Keratinocyte (primary cell): ENCODE measurements at regions not wholly inside any gene's neighbourhood (a gene's known extent, or its start where the extent isn't known, plus 50 kb on each side); places are given as distances from the start of the nearest gene placed in this dataset.

ENCODE experiments used
- DNase-seq: peaks from one replicate; pipeline ENCODE4 v3.0.0-alpha.2; 2011; ENCODE audit warnings: low read depth, missing footprints, low spot score
- FAIRE-seq: peaks from 2 replicates; lab custom pipeline; 2011; peaks lifted over from hg19 to GRCh38; lab: Jason Lieb, UNC
- H2AFZ ChIP-seq: 2 replicates; pipeline ENCODE4 v1.6.0; 2012; ENCODE audit warnings: low read length, control low read depth, inconsistent platforms; ENCODE audit not compliant: control insufficient read depth
- H3K27ac ChIP-seq: 2 replicates; pipeline ENCODE4 v1.5.1; 2011; ENCODE audit warnings: low read length; ENCODE audit not compliant: control insufficient read depth, insufficient read depth
- H3K27me3 ChIP-seq: 3 replicates; pipeline ENCODE4 v1.6.0; 2011; ENCODE audit warnings: low read length; ENCODE audit not compliant: control insufficient read depth, insufficient read depth; ENCODE audit errors: extremely low read depth
- H3K36me3 ChIP-seq, 2 experiments: 2 replicates in 1 of 2; 3 replicates in 1 of 2; pipeline ENCODE4 v1.5.1; 2011; ENCODE audit warnings: low read length in 2 of 2, mild to moderate bottlenecking in 1 of 2; ENCODE audit not compliant: control insufficient read depth in 2 of 2, insufficient read depth in 2 of 2; ENCODE audit errors: extremely low read depth in 1 of 2
- H3K4me1 ChIP-seq: 3 replicates; pipeline ENCODE4 v1.5.1; 2011; ENCODE audit warnings: low read length; ENCODE audit not compliant: control insufficient read depth, insufficient read depth; ENCODE audit errors: extremely low read depth
- H3K4me2 ChIP-seq: 3 replicates; pipeline ENCODE4 v1.6.0; 2011; ENCODE audit warnings: low read depth, low read length; ENCODE audit not compliant: control insufficient read depth, insufficient read depth; ENCODE audit errors: extremely low read depth
- H3K4me3 ChIP-seq, 3 experiments: fragments of 200-600 bp in 1 of 3; sonication (generic) in 1 of 3; 2 replicates in 2 of 3; 3 replicates in 1 of 3; pipeline ENCODE4 v1.5.1; 2011 to 2016; ENCODE audit warnings: low read length in 3 of 3, mild to moderate bottlenecking in 3 of 3, control low read depth in 2 of 3, inconsistent platforms in 1 of 3, low read depth in 1 of 3, mixed read lengths in 1 of 3, mixed run types in 1 of 3, moderate library complexity in 1 of 3; ENCODE audit not compliant: control insufficient read depth in 2 of 3, insufficient read depth in 2 of 3; ENCODE audit errors: extremely low read depth in 1 of 3
- H3K79me2 ChIP-seq: 2 replicates; pipeline ENCODE4 v1.6.0; 2012; ENCODE audit warnings: low read length; ENCODE audit not compliant: control insufficient read depth, insufficient read depth
- H3K9ac ChIP-seq: 3 replicates; pipeline ENCODE4 v1.6.0; 2011; ENCODE audit warnings: low read length; ENCODE audit not compliant: control insufficient read depth, insufficient read depth; ENCODE audit errors: extremely low read depth
- H3K9me1 ChIP-seq: 3 replicates; pipeline ENCODE4 v1.6.0; 2011; ENCODE audit warnings: low read length; ENCODE audit not compliant: control insufficient read depth, insufficient read depth; ENCODE audit errors: extremely low read depth
- H3K9me3 ChIP-seq: 2 replicates; pipeline ENCODE4 v1.5.1; 2012; ENCODE audit warnings: low read depth, low read length; ENCODE audit not compliant: control insufficient read depth
- H4K20me1 ChIP-seq: 3 replicates; pipeline ENCODE4 v1.6.0; 2011; ENCODE audit warnings: low read length; ENCODE audit not compliant: control insufficient read depth, insufficient read depth; ENCODE audit errors: extremely low read depth
- EZH2 ChIP-seq: IDR thresholded peaks from one replicate; pipeline ENCODE4 v1.6.1; 2012; ENCODE audit warnings: inconsistent platforms, mild to moderate bottlenecking, low read length, moderate library complexity
- dilution Hi-C: fragments of 300-500 bp; cut with MboI; formaldehyde crosslinking; loops from one replicate; pipeline ENCODE4 v1.7.0; 2020; ENCODE audit warnings: low sequenced_read_pairs; ENCODE audit not compliant: extremely low pct_ligation_motif_present
- TF ChIP-seq, protein P1 (sequence below), 3 experiments: IDR thresholded peaks in 1 of 3; conservative IDR thresholded peaks in 1 of 3; optimal IDR thresholded peaks in 1 of 3; 2 replicates in 2 of 3; 3 replicates in 1 of 3; pipeline versions ENCODE3 to v1.5.1; 2011; ENCODE audit warnings: low read length in 3 of 3, mild to moderate bottlenecking in 3 of 3, moderate library complexity in 2 of 3, control low read depth in 1 of 3, inconsistent platforms in 1 of 3; ENCODE audit not compliant: insufficient read depth in 2 of 3; ENCODE audit errors: extremely low read depth in 1 of 3

DNA sequence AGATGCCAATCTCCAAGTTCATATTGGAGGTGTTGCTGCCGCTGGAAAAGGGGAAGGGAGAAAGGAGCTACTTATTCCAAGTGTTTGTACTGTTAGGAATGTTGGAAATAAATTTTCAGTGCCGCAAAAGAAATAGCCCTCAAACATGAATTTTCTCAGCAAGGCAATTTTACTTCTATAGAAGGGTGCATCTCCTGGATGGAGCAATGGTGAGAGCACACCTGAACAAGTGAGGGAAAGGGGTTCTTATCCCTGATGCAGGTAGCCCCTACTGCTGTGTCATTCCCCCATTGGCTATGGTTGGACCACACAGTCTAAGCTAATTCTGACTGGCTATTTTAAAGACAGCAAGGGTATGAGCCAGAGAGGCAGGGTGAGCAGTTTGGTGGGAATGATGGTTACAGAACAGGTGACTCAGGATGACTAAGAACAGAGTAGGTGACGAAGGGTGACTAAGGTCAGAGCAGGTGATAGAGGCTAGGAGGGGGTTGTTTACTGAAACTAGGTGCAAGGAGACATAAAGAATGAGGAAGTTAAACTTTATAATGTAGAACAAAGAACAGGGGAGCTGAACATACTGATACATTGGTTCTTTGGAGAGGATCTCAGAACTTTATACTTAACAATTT lies 503.5 kb downstream of the EDEM1 start:
- no peaks in the 10 kb centered on the region for H3K9me3 ChIP-seq
- FAIRE-seq (no peak), DNase-seq (no peak)
- no peak overlapping the region for H2AFZ ChIP-seq
- TF ChIP-seq, protein P1, sequence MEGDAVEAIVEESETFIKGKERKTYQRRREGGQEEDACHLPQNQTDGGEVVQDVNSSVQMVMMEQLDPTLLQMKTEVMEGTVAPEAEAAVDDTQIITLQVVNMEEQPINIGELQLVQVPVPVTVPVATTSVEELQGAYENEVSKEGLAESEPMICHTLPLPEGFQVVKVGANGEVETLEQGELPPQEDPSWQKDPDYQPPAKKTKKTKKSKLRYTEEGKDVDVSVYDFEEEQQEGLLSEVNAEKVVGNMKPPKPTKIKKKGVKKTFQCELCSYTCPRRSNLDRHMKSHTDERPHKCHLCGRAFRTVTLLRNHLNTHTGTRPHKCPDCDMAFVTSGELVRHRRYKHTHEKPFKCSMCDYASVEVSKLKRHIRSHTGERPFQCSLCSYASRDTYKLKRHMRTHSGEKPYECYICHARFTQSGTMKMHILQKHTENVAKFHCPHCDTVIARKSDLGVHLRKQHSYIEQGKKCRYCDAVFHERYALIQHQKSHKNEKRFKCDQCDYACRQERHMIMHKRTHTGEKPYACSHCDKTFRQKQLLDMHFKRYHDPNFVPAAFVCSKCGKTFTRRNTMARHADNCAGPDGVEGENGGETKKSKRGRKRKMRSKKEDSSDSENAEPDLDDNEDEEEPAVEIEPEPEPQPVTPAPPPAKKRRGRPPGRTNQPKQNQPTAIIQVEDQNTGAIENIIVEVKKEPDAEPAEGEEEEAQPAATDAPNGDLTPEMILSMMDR (optimal IDR thresholded peaks at IDR 0.05 in 1 of 3, IDR thresholded peaks at IDR 0.05 in 1 of 3, conservative IDR thresholded peaks at IDR 0.05 in 1 of 3; ENCODE audit: extremely low read depth in 1 of 3, insufficient read depth in 2 of 3, low read length in 3 of 3): no peak
- TF ChIP-seq EZH2: no peak
- H3K36me3 ChIP-seq: no peaks in the 10 kb centered on the region
- dilution Hi-C loops: no loop called here
- H3K79me2 ChIP-seq: no peaks in the 10 kb centered on the region
- no peak overlapping the region for H3K9ac ChIP-seq
- H3K27me3 ChIP-seq: no peaks in the 10 kb centered on the region
- no peaks in the 10 kb centered on the region for H3K4me1 ChIP-seq
- H4K20me1 ChIP-seq: no peaks in the 10 kb centered on the region
- no peak overlapping the region for H3K4me3 ChIP-seq
- H3K9me1 ChIP-seq: no peaks in the 10 kb centered on the region
- no peak overlapping the region for H3K4me2 ChIP-seq
- no peak overlapping the region for H3K27ac ChIP-seq

DNA sequence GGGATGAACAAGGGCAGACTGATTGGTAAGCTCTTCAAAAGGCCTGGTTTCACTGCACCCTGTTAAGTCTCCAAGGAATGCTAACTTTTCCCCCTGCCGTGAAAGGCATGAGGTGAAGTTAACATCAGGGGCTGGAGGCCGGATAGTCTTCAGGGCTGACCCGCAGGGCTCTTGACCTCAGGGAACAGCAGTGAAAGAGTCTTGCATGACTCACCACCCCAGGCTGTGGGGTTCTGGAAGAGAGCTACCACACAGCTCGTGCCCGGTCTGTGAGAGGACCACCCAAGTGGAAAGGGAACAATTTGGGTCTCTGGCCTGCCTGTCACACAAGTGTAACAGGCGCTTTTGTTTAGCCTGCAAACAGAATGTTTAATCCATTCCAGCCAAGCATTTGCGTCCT lies 504.9 kb downstream of the EDEM1 start:
- H3K36me3 ChIP-seq: no peaks in the 10 kb centered on the region
- H4K20me1 ChIP-seq: no peaks in the 10 kb centered on the region
- H2AFZ ChIP-seq: no peak overlapping the region
- no peak for DNase-seq
- dilution Hi-C loops: no loop called here
- H3K27me3 ChIP-seq: no peaks in the 10 kb centered on the region
- no peak overlapping the region for H3K9ac ChIP-seq
- H3K79me2 ChIP-seq: no peaks in the 10 kb centered on the region
- H3K4me2 ChIP-seq: no peak overlapping the region
- no peaks in the 10 kb centered on the region for H3K4me1 ChIP-seq
- TF ChIP-seq, protein P1 (optimal IDR thresholded peaks at IDR 0.05 in 1 of 3, IDR thresholded peaks at IDR 0.05 in 1 of 3, conservative IDR thresholded peaks at IDR 0.05 in 1 of 3; ENCODE audit: extremely low read depth in 1 of 3, insufficient read depth in 2 of 3, low read length in 3 of 3): no peak
- no peak for TF ChIP-seq EZH2
- H3K27ac ChIP-seq: no peak overlapping the region
- H3K9me3 ChIP-seq: no peaks in the 10 kb centered on the region
- no peaks in the 10 kb centered on the region for H3K9me1 ChIP-seq
- FAIRE-seq: no peak
- H3K4me3 ChIP-seq: no peak overlapping the region
